Thyroid gland (tissue), 4 donors: ENCODE measurements at regions not wholly inside any gene's neighbourhood (a gene's known extent, or its start where the extent isn't known, plus 50 kb on each side); places are given as distances from the start of the nearest gene placed in this dataset.

Experiments
- CTCF ChIP-seq, 6 experiments: fragments of 200-600 bp in 3 of 6; fragments of 450-650 bp in 3 of 6; sonication (generic) in 3 of 6; IDR thresholded peaks; one replicate each; pipeline ENCODE4 v1.5.1; 2016 to 2019; ENCODE audit warnings: antibody characterized with exemption in 6 of 6, mild to moderate bottlenecking in 2 of 6, inconsistent platforms in 1 of 6, moderate library complexity in 1 of 6
- POLR2A ChIP-seq, 2 donors: fragments of 450-650 bp; IDR thresholded peaks; one replicate each; pipeline ENCODE4 v1.6.1; 2017; ENCODE audit warnings: antibody characterized with exemption in 2 of 2, mild to moderate bottlenecking in 2 of 2, moderate library complexity in 1 of 2

GRCh38 chr9:607417-607816, 234.1 kb upstream of the DMRT1 start:
- TF ChIP-seq CTCF (IDR thresholded peaks at IDR 0.05) (no peak), POLR2A (IDR thresholded peaks at IDR 0.05) (no peak)
